ENCODE measurements at regions not wholly inside any gene's neighbourhood (a gene's known extent, or its start where the extent isn't known, plus 50 kb on each side); places are given as distances from the start of the nearest gene placed in this dataset.

GRCh38 chr6:165974817-165975216 lies 192.8 kb downstream of the TBXT start:
- DNase-seq (ENCODE audit: low spot score, unreplicated experiment), result no peak
- H3K27me3 Mint-ChIP-seq, result peaks cover 30% of the 10 kb centered on the region
- no peaks in the 10 kb centered on the region for H3K9me3 Mint-ChIP-seq (ENCODE audit: low read depth)
- no peaks in the 10 kb centered on the region for H3K36me3 Mint-ChIP-seq (ENCODE audit: insufficient read depth)
- no peaks in the 10 kb centered on the region for H3K4me1 Mint-ChIP-seq (ENCODE audit: low read depth)
- no peak for TF ChIP-seq CTCF (IDR thresholded peaks at IDR 0.05; ENCODE audit: unreplicated experiment)
- no peak overlapping the region for H3K27ac Mint-ChIP-seq
- H3K4me3 Mint-ChIP-seq (ENCODE audit: low read depth), result no peak overlapping the region

GRCh38 chr6:165973473-165973872 lies 194.2 kb downstream of the TBXT start:
- Mint-ChIP-seq H3K4me3 (ENCODE audit: low read depth) (no peak overlapping the region), H3K4me1 (ENCODE audit: low read depth) (no peaks in the 10 kb centered on the region)

GRCh38 chr6:165972139-165972802 lies 195.4 kb downstream of the TBXT start:
- no peak for DNase-seq (ENCODE audit: low spot score, unreplicated experiment)
- Mint-ChIP-seq H3K36me3 (ENCODE audit: insufficient read depth) (no peaks in the 10 kb centered on the region), H3K4me3 (ENCODE audit: low read depth) (no peak overlapping the region), H3K27me3 (peaks cover 39% of the 10 kb centered on the region), H3K4me1 (ENCODE audit: low read depth) (no peaks in the 10 kb centered on the region), H3K27ac (no peak overlapping the region), H3K9me3 (ENCODE audit: low read depth) (peaks cover 3% of the 10 kb centered on the region)
- TF ChIP-seq CTCF (IDR thresholded peaks at IDR 0.05; ENCODE audit: unreplicated experiment), result no peak

More at GRCh38 chr6:165973473-165973872, 194.2 kb downstream of the TBXT start:
- H3K27ac Mint-ChIP-seq, result no peak overlapping the region
- TF ChIP-seq CTCF (IDR thresholded peaks at IDR 0.05; ENCODE audit: unreplicated experiment), result no peak
- no peaks in the 10 kb centered on the region for H3K36me3 Mint-ChIP-seq (ENCODE audit: insufficient read depth)
- H3K9me3 Mint-ChIP-seq (ENCODE audit: low read depth), result peaks cover 3% of the 10 kb centered on the region
- DNase-seq (ENCODE audit: low spot score, unreplicated experiment), result no peak
- peaks cover 36% of the 10 kb centered on the region for H3K27me3 Mint-ChIP-seq

GRCh38 chr6:165971202-165971601 lies 196.4 kb downstream of the TBXT start:
- peaks cover 32% of the 10 kb centered on the region for H3K27me3 Mint-ChIP-seq
- H3K4me1 Mint-ChIP-seq (ENCODE audit: low read depth), result no peaks in the 10 kb centered on the region
- no peak overlapping the region for H3K27ac Mint-ChIP-seq
- no peaks in the 10 kb centered on the region for H3K36me3 Mint-ChIP-seq (ENCODE audit: insufficient read depth)
- no peak overlapping the region for H3K4me3 Mint-ChIP-seq (ENCODE audit: low read depth)
- no peak for DNase-seq (ENCODE audit: low spot score, unreplicated experiment)
- no peak for TF ChIP-seq CTCF (IDR thresholded peaks at IDR 0.05; ENCODE audit: unreplicated experiment)
- H3K9me3 Mint-ChIP-seq (ENCODE audit: low read depth), result peaks cover 3% of the 10 kb centered on the region

GRCh38 chr6:165970001-165970400 lies 197.7 kb downstream of the TBXT start:
- Mint-ChIP-seq H3K27me3 (peaks cover 32% of the 10 kb centered on the region), H3K9me3 (ENCODE audit: low read depth) (peaks cover 3% of the 10 kb centered on the region), H3K4me1 (ENCODE audit: low read depth) (no peaks in the 10 kb centered on the region), H3K27ac (no peak overlapping the region), H3K4me3 (ENCODE audit: low read depth) (no peak overlapping the region), H3K36me3 (ENCODE audit: insufficient read depth) (no peaks in the 10 kb centered on the region)
- no peak for DNase-seq (ENCODE audit: low spot score, unreplicated experiment)
- no peak for TF ChIP-seq CTCF (IDR thresholded peaks at IDR 0.05; ENCODE audit: unreplicated experiment)
